GM18511 (cell line): ENCODE measurements at regions not wholly inside any gene's neighbourhood (a gene's known extent, or its start where the extent isn't known, plus 50 kb on each side); places are given as distances from the start of the nearest gene placed in this dataset.
"Not testable (repeated sequence)": the region's sequence is repeated elsewhere in the genome, so short reads cannot be mapped to it uniquely, and the experiment has no call there.

Experiments used
- ATAC-seq: cut with Tn5 transposase; IDR thresholded peaks from one replicate; pipeline ENCODE4 v1.9.1; 2021; ENCODE audit warnings: mild to moderate bottlenecking, moderate library complexity; ENCODE audit not compliant: unreplicated experiment

- ATAC-seq = no peak
Observed at GRCh38 chr5:60519372-60519771, 180.6 kb downstream of the DEPDC1B start.

GRCh38 chr5:60517850-60518249 is 182.1 kb downstream of the DEPDC1B start:
- ATAC-seq = no peak

- ATAC-seq = no peak
Observed at GRCh38 chr5:60517094-60517694, 182.8 kb downstream of the DEPDC1B start.

- no peak for ATAC-seq
Observed at GRCh38 chr5:60516688-60517087, 183.3 kb downstream of the DEPDC1B start.

GRCh38 chr5:60514152-60514551 is 185.8 kb downstream of the DEPDC1B start:
- peak; percentile 40 for ATAC-seq

- no peak for ATAC-seq
Observed at GRCh38 chr5:60512117-60512516, 187.8 kb downstream of the DEPDC1B start.

GRCh38 chr5:60510663-60511062 is 189.3 kb downstream of the DEPDC1B start:
- ATAC-seq = no peak

- ATAC-seq = no peak
Observed at GRCh38 chr5:60510049-60510448, 189.9 kb downstream of the DEPDC1B start.

- no peak for ATAC-seq
Observed at GRCh38 chr5:60509519-60509918, 190.4 kb downstream of the DEPDC1B start.

GRCh38 chr5:60507687-60508086 is 192.3 kb downstream of the DEPDC1B start:
- ATAC-seq = no peak

GRCh38 chr5:60505373-60506171 is 194.4 kb downstream of the DEPDC1B start:
- ATAC-seq = no peak

GRCh38 chr5:60504342-60504741 is 195.6 kb downstream of the DEPDC1B start:
- peak; percentile 80 for ATAC-seq

- peak; percentile 86 for ATAC-seq
Observed at GRCh38 chr5:60503771-60504170, 196.2 kb downstream of the DEPDC1B start.

- no peak for ATAC-seq
Observed at GRCh38 chr5:60497706-60498500, 202.1 kb downstream of the DEPDC1B start.

- ATAC-seq = no peak
Observed at GRCh38 chr5:60495644-60496520, 204.1 kb downstream of the DEPDC1B start.

GRCh38 chr5:60494635-60495034 is 205.3 kb downstream of the DEPDC1B start:
- ATAC-seq = peak; percentile 85

- no peak for ATAC-seq
Observed at GRCh38 chr5:60494144-60494543, 205.8 kb downstream of the DEPDC1B start.

- no peak for ATAC-seq
Observed at GRCh38 chr5:60493372-60493771, 206.6 kb downstream of the DEPDC1B start.

GRCh38 chr5:60492958-60493357 is 207.0 kb downstream of the DEPDC1B start:
- ATAC-seq = no peak

GRCh38 chr5:60492358-60492757 is 207.6 kb downstream of the DEPDC1B start:
- not testable (repeated sequence) for ATAC-seq
